ENCODE measurements at regions not wholly inside any gene's neighbourhood (a gene's known extent, or its start where the extent isn't known, plus 50 kb on each side); places are given as distances from the start of the nearest gene placed in this dataset.

DNA sequence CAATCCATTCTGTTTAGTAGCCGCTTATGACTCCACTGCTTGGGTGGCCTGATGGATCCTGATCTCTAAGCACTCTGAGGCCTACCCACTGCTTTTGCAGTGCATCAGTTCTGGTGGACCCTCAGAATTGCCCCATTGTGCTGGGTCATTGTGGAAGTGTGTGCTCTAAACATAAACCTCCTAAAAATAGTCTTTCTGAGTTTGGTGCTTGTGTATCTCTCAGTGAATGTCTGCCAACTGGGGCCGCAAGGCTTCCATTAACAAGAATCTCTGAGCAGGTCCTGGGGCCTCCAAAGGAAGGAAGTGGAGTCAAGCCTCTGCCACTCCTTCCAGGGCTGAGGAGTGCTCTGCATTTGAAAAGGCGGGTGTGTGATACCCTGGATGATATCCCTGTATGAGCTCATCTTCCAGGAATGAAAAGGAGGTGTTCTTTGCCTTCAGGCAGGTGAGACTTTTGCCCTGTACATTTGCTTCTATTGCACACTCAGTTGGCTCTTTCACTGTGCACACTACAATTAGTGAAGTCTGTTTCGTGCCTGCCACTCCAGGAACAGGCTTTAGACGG lies 80.0 kb upstream of the CACNA2D3 start:
- Histone ChIP-seq H3K9me3 (no peaks in the 10 kb centered on the region), H3K4me3 (no peak overlapping the region), H3K27me3 (replicated peaks; ENCODE audit: insufficient read depth) (no peaks in the 10 kb centered on the region), H3K27ac (no peak overlapping the region), H3K4me1 (ENCODE audit: control insufficient read depth in 1 of 2, low read depth in 2 of 2) (no peaks in the 10 kb centered on the region), H3K36me3 (no peaks in the 10 kb centered on the region)
- TF ChIP-seq, protein P1, sequence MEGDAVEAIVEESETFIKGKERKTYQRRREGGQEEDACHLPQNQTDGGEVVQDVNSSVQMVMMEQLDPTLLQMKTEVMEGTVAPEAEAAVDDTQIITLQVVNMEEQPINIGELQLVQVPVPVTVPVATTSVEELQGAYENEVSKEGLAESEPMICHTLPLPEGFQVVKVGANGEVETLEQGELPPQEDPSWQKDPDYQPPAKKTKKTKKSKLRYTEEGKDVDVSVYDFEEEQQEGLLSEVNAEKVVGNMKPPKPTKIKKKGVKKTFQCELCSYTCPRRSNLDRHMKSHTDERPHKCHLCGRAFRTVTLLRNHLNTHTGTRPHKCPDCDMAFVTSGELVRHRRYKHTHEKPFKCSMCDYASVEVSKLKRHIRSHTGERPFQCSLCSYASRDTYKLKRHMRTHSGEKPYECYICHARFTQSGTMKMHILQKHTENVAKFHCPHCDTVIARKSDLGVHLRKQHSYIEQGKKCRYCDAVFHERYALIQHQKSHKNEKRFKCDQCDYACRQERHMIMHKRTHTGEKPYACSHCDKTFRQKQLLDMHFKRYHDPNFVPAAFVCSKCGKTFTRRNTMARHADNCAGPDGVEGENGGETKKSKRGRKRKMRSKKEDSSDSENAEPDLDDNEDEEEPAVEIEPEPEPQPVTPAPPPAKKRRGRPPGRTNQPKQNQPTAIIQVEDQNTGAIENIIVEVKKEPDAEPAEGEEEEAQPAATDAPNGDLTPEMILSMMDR (IDR thresholded peaks at IDR 0.05): no peak
- ATAC-seq (ENCODE audit: insufficient number of reproducible peaks, low FRiP score, low read depth) (no peak), DNase-seq (ENCODE audit: low spot score) (no peak)

DNA sequence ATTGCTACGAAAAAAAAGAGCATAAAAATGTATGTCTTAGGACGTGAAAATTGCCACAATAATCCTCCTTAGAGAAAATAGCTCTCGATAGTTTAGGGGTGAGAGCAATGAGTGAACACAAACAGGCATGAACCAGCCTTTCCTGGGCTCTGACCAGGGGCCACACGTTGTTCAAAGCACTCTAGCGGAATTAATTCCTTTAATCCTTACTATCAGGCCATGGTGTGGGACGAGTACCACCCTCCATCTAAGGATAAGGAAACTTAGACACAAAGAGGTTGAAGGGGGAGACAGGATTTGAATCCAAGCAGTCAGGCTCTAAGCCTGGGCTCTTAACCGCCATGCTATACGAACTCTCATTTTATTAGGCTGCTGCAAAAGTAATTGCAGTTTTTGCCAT lies 81.9 kb upstream of the CACNA2D3 start:
- no peaks in the 10 kb centered on the region for H3K36me3 ChIP-seq
- DNase-seq (ENCODE audit: low spot score) (no peak), ATAC-seq (ENCODE audit: insufficient number of reproducible peaks, low FRiP score, low read depth) (no peak)
- H3K9me3 ChIP-seq: no peaks in the 10 kb centered on the region
- no peaks in the 10 kb centered on the region for H3K27me3 ChIP-seq (replicated peaks; ENCODE audit: insufficient read depth)
- H3K4me3 ChIP-seq: no peak overlapping the region
- H3K27ac ChIP-seq: no peak overlapping the region
- TF ChIP-seq, protein P1 (IDR thresholded peaks at IDR 0.05): no peak
- H3K4me1 ChIP-seq (ENCODE audit: control insufficient read depth in 1 of 2, low read depth in 2 of 2): no peaks in the 10 kb centered on the region

DNA sequence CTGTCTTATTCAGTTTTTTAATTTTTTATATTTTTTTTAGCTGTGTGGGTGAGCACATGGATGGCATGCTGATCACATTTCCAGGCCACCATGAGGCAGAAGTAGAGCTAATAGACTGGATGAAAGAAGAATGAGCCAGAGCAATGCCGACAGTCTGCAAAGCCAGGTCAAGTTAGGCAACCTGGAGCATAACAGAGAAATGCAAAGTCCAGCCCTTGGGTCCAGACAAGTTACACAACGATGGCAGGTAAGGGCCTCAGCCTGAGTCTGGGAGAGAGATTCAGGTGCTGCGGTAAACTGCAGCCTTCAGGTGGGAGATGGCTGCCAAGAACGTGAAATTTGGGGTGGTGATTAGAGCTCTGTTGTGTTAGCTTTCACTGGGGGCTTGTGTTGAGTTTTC lies 84.0 kb upstream of the CACNA2D3 start:
- no peaks in the 10 kb centered on the region for H3K4me1 ChIP-seq (ENCODE audit: control insufficient read depth in 1 of 2, low read depth in 2 of 2)
- TF ChIP-seq, protein P1 (IDR thresholded peaks at IDR 0.05): no peak
- no peaks in the 10 kb centered on the region for H3K9me3 ChIP-seq
- no peak for ATAC-seq (ENCODE audit: insufficient number of reproducible peaks, low FRiP score, low read depth)
- no peaks in the 10 kb centered on the region for H3K36me3 ChIP-seq
- DNase-seq (ENCODE audit: low spot score): no peak
- H3K27me3 ChIP-seq (replicated peaks; ENCODE audit: insufficient read depth): no peaks in the 10 kb centered on the region
- H3K27ac ChIP-seq: no peak overlapping the region
- H3K4me3 ChIP-seq: no peak overlapping the region

DNA sequence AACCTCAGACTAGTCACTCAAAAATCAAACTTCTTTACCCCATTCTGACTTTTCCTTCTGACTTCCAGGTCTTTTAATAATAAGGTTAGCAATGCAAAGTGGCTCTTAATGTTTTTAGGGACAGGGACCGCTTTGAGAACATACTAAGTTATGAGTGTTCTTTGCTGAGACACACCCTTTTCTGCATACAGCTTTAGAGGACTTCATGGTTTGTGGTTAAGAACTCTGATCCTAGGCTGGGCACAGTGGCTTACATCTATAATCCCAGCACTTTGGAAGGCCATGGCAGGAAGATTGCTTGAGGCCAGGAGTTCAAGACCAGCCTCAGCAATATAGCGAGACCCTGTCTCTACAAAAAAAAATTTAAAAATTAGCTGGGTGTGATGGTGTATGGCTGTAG lies 85.8 kb upstream of the CACNA2D3 start:
- no peak for DNase-seq (ENCODE audit: low spot score)
- Histone ChIP-seq H3K4me1 (ENCODE audit: control insufficient read depth in 1 of 2, low read depth in 2 of 2) (no peaks in the 10 kb centered on the region), H3K27me3 (replicated peaks; ENCODE audit: insufficient read depth) (no peaks in the 10 kb centered on the region), H3K4me3 (no peak overlapping the region), H3K9me3 (no peaks in the 10 kb centered on the region), H3K27ac (no peak overlapping the region), H3K36me3 (no peaks in the 10 kb centered on the region)
- TF ChIP-seq, protein P1 (IDR thresholded peaks at IDR 0.05): no peak
- ATAC-seq (ENCODE audit: insufficient number of reproducible peaks, low FRiP score, low read depth): no peak

DNA sequence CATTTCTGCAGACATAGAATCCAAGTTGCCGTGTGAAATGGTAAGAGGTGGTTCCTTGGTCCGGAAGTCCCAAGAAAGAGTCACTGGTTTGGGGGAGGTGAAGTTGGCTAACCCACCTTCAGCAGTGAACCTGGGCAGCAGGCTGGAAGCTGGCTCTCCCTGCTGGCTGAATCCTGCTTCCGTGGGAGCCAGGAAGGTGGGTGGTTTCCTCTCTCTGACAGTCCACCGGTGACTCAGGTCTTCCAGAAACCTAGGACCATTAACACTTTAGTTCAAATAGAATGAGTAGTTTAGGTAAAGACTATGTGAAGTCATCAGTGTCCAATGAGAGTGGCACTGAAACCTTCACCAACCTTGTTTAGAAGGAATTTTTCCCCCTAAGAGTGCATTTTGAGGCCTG lies 87.4 kb upstream of the CACNA2D3 start:
- TF ChIP-seq, protein P1 (IDR thresholded peaks at IDR 0.05): no peak
- no peak for ATAC-seq (ENCODE audit: insufficient number of reproducible peaks, low FRiP score, low read depth)
- Histone ChIP-seq H3K27me3 (replicated peaks; ENCODE audit: insufficient read depth) (no peaks in the 10 kb centered on the region), H3K4me1 (ENCODE audit: control insufficient read depth in 1 of 2, low read depth in 2 of 2) (no peaks in the 10 kb centered on the region), H3K4me3 (no peak overlapping the region), H3K36me3 (no peaks in the 10 kb centered on the region), H3K9me3 (no peaks in the 10 kb centered on the region), H3K27ac (no peak overlapping the region)
- DNase-seq (ENCODE audit: low spot score): no peak
